ENCODE measurements at regions not wholly inside any gene's neighbourhood (a gene's known extent, or its start where the extent isn't known, plus 50 kb on each side); places are given as distances from the start of the nearest gene placed in this dataset.

DNA sequence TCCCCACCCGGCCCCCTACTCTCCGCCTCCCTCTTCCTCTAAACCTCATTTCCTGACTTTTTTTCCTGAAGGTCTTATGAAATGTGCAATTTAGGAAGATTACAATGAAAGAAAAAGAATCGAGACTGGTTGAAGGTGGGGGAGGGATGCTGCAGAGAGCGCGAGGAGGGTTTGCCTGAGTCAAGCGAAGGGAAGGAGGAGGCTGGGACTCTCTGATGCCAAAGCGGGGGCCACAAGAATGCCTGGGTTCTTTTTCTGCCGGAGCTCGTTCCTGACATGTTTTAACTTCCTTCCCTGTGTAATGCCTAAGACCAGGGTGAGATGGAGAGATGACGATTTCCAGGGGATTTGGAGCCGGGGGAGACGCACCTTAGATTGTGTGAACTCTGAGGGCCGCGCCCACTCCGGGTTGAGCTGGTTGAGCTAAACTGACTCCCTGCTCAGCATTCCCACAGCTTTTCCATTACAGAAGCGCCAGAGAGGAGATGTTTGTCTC is 270.5 kb upstream of the SORL1-AS1 start:
- no peak for DNase-seq

DNA sequence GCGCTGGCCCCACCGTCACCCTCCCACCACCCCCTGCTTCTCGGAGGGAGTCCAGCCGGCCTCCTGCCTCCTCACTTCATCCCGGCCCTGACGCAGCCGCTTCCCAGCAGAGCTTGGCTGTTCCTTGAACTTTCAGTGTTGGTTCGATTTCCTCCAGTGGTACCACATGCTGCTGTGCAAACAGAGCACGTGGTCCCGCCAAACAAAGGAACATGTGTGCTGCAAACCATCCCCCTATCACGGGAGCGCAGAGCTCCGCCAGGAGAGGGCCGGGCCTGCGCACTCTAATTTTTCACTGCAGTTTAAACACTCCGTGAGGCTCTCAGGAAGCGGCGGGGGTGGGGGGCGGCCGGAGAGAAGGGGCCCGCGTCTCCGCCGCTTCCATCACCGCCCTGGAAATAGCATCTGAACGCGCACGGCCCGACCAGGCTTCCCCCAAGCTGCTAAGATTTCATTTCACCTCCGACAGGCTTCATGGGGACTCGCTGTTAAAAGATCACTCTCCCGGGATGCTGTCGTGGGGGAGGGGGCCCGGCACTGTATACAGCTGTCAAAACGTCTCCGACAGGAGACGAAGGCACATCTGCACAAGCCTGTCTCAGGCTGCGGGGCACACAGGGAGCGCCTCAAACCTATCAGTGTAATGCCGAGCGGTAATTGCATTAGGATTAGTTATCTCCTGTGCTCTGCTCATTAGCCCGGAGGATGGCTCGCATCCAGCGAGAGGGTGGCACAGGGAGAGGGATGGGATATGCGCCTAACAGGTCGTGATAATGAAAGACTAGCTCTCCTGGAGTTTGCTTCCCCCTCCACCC is 269.9 kb upstream of the SORL1-AS1 start:
- peak; percentile 2 for DNase-seq

DNA sequence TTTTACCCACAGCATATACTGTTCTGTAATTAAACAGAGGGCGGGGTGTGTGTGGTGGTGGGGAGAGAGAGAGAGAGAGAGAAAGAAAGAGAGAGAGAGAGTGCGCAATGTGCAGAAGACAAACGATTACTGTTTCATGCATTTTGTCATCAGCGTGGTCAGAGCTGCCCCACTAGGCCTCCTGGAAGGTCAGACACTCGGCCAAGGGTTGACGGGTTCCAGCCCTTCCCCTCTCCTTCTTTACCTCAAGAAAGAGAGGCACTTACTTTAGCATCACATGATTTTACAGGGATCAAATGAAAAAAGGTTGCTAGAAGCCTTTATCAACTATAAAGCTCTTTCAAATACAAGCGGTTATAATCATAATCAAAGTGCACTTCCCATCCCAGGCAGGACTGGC is 269.2 kb upstream of the SORL1-AS1 start:
- DNase-seq, result no peak

DNA sequence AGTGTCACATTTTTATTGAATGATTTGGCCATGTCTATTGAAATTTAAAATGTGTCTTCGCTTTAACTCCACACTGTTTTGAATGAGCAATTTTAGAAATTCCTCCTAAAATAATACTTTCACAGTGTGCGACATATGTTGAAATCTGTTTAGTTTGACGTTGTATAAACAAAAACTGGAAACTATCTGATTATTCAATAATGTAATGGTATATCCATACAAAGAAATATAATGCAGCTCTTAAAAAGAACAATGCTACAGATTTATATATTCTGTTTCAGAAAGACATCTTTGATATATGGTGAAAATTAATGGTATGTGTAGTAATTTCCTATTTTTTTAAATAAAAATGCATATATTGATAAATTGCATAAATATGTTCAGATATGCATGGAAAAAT is 268.7 kb upstream of the SORL1-AS1 start:
- DNase-seq, result no peak

DNA sequence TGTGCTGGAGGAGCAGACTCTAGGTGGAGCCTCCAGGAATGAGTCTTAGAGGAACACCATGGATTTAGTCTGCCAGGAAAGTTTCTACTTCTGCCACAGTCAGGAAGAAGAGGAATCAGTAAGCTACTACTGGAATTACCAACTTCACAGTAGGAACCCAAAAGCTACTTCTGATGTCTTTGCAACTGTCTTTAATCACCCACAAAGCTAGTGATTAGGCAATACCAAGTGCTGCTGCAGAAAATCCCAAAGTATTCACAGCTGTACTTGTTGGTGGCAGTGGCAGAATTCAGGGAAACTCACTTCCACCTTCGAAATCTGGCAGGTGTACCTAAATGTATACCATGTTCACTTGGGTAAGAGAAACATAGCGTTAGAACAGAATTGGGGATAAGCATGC is 264.5 kb upstream of the SORL1-AS1 start:
- DNase-seq, result no peak

DNA sequence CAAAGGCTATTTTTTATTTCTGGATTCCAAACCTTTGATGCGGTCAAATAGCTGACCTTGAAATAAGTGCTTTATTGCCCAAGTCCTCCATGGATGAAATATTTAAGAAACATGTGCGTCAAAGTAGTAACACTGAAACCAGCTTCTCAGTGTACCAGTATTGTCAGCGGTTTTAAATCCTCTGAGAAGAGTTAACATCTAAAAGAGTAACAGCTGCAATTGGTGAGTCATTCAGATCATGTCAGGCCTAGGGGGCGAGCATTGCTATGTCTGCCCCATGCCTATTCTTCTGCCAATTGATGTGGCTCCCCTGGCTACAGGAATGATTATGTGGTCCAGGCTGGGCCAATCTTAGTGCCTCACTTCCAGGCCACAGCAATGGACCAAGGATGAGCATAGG is 263.3 kb upstream of the SORL1-AS1 start:
- no peak for DNase-seq

DNA sequence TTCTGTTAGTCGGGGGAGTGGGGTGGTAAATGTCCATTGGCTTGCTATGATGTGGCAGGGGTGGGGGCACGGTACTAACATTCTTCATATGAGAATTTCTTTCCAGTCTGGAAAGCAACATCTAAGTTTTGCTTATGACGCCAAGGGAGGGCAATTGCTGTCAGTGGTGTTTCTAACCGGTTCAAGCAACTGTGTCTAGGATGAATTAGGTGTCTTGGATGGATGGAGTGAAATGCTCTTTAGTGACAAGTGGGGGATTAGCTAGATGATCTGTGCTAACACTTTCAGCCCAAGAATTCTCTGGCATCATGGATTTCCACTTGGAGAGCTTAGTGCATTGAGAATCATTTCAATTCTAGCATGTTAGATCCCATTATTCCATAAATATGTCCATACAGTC is 262.6 kb upstream of the SORL1-AS1 start:
- DNase-seq, result no peak

DNA sequence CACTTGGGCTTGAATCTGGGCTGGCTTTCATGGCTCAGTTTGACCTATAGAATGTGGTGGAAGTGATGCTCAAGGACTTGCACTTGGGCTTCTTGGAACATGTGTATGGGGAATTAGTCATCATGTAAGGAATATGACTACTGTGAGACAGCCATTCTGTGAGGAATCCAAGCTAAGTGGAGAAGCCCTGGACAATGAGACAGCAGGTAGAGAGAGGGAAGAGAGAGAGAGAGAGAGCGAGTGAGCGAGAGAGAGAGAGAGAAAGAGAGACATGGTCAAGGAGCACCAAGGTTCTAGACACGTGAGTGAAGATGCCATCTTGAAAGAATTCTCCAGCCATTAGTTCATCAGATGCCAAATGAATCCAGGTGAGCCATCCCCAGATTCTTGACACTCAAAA is 261.6 kb upstream of the SORL1-AS1 start:
- DNase-seq, result no peak

DNA sequence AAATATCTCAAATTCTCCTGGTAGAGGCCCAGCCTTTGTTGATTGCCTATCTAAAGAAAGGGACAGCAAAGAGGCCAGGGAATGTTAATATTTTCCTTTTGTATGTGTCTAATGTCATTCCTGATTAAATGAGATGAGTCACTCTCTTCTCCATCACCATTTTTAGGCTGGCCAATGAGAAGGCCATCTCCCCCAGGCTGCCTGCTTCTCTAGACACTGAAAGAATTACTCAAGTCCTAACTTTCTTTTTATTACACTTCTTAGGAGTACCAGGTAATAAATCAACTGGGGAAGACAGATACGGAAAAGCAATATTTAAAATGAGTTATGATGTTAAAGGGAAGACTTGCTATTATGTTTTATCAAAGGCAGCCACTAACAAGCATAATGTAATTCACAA is 259.2 kb upstream of the SORL1-AS1 start:
- DNase-seq, result no peak

DNA sequence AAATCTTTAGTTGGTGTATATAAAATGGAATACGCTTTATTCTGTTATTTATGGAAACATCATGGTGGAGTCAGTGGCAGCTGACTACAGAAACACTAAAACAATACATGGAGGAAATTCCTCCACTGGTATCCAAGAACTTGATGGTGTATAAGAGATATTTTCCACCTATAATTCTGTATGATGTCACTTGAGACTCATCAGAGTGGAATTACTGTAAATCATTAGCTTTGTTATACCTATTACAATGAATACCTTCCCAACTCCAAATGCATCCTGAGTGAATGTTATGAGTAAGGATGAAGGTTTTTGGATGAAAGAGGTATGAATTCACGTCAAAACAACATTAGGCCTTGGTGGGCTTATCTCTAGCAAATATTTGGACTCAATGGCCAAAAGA is 258.5 kb upstream of the SORL1-AS1 start:
- no peak for DNase-seq

DNA sequence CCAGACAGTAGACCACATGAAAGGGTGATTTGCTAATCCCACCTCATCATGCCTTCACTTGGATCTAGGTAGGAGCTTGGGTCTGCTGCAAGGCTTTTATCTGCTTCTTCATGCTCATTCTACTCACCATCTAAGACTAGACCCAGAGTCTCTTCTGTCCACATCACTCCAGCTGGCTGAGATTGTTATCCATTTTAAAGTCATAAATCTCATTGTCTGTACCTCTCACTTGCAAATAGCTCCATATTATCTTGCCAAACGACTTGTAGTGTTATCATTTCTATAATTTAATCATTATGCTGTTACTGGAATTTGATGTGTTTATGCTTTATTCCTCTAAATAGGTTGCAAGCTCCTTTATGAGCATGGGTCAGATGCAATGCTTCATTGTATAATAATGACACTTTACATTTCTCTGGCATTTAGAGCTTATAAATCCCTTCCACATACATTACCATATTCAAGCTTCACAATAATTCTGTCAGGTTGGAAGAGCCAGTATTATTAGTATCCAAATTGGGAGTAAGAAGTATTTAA is 254.2 kb upstream of the SORL1-AS1 start:
- no peak for DNase-seq

DNA sequence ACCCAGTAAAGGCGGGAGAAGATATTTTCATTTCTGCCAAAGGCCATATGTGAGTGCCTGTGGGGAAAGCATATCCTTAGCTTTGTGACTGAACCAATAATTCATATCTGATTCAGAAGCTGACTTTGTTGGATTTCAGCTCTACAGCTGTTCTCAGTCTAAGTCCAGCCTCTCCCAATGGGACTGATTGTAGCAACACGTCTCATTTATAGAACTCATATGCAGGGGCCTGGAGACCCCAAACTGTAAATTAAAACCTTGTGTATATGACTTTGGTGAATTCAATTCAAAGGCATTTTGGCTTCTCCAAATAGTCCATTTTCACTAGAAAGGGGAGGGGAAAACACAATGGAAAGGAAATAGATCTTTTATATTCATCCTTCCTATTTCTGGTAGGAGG is 250.4 kb upstream of the SORL1-AS1 start:
- DNase-seq, result no peak

DNA sequence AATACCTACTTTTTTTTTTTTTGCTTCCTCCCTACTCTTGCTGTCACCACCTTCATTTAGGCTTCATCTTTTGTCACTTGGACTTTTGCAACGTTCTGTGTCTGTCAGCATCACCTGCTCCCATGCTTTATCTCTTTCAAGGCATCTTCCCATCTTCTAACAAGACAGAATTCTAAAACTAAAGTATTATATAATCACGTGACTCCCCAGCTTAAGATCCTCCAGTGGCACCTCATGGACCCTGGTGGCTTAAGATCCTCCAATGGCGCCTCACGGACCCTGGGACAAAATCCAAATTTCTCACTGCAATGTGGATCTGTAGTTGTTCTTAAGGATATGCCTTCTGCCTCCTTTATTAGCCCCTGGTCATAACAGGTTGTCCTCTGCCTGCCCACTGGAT is 248.2 kb upstream of the SORL1-AS1 start:
- no peak for DNase-seq

DNA sequence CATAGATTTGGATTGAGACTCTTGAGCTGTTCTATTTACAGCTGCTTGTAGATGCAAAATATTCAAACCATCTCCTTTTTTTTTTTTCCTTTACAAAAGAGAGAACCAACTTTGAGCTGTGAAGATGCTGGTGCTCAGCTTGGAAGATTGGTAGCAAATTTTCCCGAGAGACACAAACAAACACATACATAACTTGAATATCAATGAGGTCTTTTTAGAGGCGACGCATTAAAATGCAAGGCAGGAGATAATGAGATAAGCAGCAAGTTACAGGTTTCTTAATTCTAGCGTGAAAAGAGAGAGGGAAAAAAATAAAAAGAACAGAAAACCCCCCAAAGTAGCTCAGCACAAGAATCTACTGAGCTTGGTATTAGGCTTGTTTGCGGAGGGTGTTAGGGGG is 247.0 kb upstream of the SORL1-AS1 start:
- no peak for DNase-seq

DNA sequence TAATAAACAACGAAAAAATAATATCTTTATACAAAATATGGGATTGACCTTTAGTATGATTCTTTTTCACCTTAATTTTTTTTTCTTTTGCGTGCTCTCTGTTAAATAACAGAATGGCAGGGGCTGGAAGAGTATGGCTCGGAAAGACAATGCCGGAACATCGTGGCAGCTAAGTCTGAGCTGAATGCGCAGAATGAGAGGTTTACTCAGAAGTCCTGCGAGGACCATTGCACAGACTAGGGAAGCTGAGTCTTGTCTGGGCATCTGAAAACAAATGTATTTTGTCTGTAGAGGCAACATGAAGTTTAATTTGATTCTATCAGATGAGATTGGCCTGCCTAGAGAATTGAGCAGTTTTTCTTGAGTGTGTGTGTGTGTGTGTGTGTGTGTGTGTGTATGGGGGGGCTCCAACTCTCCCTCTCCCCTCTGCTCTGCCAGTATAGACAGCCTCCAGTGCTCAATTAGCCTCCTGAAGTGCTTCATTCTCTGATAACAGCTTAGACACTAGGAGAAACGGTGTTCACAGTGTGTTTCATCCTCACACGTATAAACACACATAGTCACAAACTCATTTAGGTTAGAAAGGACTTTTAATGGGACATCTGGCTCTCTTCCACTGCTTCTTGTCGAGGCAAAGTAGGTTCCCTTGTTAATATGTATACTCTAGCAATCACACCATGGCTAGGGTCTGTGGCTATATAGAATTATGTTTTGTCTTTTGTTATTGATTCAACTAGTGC is 244.3 kb upstream of the SORL1-AS1 start:
- DNase-seq, result no peak

DNA sequence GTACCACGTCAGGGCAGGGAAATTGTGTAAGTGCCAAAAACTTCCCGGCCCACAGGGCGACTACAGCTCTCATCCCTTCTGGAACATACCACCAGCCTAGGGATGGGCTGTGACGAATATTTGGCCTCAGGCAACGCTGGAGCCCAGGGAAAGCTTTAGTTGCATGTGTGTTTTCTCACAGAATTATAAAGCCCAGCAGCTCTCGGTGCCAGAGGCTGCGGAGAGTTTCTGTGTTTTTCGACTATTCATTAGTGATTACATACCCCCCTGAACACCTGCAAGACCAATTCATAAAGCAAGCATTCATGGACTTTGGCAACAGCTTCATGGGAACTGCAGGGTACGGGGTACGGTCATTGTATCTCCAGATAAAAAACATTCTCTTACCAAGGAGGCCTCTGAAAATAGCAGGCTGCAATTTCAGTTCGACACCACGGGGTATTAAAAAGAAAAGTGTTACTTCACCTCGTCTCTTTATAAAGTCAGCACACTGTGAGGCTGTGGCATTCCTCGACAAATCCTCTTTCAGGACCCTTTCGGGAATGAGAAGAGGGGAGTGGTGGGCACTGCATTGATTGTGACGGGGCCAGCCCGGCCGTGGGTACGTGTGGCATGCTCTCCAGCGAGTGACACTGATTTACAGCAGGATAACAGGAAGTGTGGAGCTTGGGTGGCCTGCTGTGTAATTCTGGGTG is 243.6 kb upstream of the SORL1-AS1 start:
- DNase-seq, result no peak

DNA sequence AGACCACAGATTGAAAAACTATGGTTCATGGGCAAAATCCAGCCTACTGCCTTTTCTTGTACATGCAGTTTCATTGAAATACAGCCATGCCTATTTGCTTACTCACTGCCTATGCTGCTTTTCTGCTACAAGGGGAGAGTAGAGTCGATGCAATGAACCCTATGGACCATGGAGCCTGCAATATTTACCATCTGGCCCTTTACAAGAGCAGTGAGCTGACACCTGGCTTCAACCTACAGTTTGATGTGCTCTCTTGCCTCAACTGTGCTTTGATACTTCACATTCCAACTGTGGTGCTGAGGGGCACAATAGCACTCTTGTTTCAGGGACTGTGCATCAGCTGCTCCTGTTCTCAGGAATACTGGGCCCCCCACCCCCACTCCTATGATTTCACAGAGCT is 239.5 kb upstream of the SORL1-AS1 start:
- no peak for DNase-seq

DNA sequence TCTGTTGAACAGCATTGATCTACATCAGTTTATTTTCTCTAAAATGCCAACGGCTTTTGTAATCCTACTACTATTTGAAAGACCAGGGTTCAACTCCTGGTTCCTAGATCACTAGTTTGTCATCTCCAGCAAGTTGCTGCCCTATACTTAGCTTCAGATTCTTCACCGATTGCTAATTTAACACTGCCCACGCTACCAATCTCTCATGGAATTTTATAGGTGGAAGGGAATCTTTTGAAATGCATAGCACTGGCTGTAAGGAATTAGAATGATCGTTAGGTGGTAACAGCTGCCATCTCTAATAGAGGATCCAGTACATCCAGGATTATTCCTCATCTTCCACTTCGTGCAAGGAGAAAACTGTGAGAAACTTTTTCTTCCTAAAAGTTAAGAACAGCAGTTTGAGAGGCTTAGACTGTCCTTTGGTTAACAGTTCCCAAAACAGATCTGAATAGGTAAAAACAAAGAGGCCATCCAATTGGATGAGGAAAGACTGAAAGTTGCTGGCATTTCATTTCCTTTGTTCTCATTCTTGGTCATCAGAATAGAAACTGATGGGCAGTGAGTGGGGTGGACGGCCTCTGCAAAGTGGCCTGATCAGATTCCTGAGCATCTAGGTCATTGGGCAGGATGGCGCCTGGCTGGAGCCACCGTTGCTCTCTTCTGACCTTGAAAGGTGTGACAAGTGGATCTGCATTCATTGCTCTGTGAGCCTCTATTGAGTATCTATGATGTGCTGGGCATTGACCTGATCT is 236.3 kb upstream of the SORL1-AS1 start:
- no peak for DNase-seq

DNA sequence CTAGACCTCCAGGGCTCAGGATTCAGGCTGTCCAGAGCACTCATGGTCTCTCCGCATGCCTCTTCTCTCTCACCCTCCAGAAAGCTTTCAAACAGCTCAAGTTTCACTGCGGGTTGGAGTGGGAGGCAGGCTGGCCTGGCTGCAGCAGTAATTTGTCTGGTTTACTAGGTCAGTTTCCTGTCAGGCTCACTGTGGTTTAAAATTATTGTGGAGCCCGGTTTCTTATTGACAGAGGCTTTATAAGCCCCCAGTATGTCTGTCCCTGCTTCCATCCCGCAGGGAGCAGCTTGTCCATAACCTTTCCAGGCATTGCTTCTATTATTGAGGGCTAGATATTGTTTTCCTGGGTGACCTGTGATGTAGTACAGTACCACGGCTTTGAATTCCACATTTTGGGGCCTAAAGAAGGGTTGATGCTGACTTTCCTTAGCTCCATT is 235.3 kb upstream of the SORL1-AS1 start:
- no peak for DNase-seq

DNA sequence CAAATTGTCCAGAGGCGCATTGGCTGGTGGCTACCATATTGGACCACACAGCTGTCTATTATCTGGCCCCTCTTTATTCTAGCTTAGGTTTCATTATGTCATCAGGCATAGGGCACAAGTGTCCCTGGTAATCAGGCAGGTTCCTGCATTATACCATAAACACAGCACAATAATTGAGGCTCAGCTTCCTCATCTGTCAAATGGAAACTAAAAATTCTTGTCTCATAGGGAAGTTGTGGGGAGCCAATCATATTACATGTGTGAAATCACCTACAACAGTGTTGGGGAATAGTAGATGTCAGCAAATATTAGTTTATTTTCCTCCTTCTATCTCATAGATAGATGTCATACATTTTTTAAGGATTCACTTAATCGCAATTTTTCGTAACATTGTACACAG is 231.0 kb upstream of the SORL1-AS1 start:
- peak; percentile 70 for DNase-seq

Data from inflammatory macrophage treated with lipopolysaccharide for 4 hours (primary cell).